ENCODE measurements at regions not wholly inside any gene's neighbourhood (a gene's known extent, or its start where the extent isn't known, plus 50 kb on each side); places are given as distances from the start of the nearest gene placed in this dataset.
"Not testable (repeated sequence)": the region's sequence is repeated elsewhere in the genome, so short reads cannot be mapped to it uniquely, and the experiment has no call there.

GRCh38 chr5:91754990-91755389 is 371.9 kb upstream of the ARRDC3 start:
- H3K4me1 ChIP-seq (ENCODE audit: control insufficient read depth, extremely low read depth, insufficient read depth, low read length): no peaks in the 10 kb centered on the region
- POLR2A ChIA-PET: no interaction called here
- H3K79me2 ChIP-seq (ENCODE audit: control insufficient read depth, insufficient read depth, low read length): no peaks in the 10 kb centered on the region
- no peaks in the 10 kb centered on the region for H4K20me1 ChIP-seq (replicated peaks; ENCODE audit: control insufficient read depth, extremely low read depth, insufficient read depth, low read length)
- H3K4me3 ChIP-seq (replicated peaks in 1 of 3; ENCODE audit: insufficient read depth in 1 of 3, low read depth in 1 of 3, low read length in 3 of 3): no peak overlapping the region
- H3K27ac ChIP-seq (ENCODE audit: insufficient read depth, low read depth, low read length): no peak overlapping the region
- BruUV-seq (replicated peaks): no TSS peak
- CTCF ChIA-PET: no interaction called here
- no peaks in the 10 kb centered on the region for H3K9me1 ChIP-seq (replicated peaks; ENCODE audit: control insufficient read depth, extremely low read depth, insufficient read depth, low read length)
- H3K9ac ChIP-seq (replicated peaks; ENCODE audit: extremely low read depth, insufficient read depth, low read length): no peak overlapping the region
- H2AFZ ChIP-seq (ENCODE audit: low read depth, low read length): no peak overlapping the region
- intact Hi-C loops (cut with micrococcal nuclease) (no loop called here), dilution Hi-C loops (cut with MboI; ENCODE audit: extremely low pct_ligation_motif_present, low sequenced_read_pairs) (no loop called here)
- TF ChIP-seq MYC (IDR thresholded peaks at IDR 0.05; ENCODE audit: low read depth, low read length) (no peak), POLR2AphosphoS5 (IDR thresholded peaks at IDR 0.05; ENCODE audit: insufficient read depth, low read depth, low read length) (no peak), MAX (IDR thresholded peaks at IDR 0.05; ENCODE audit: insufficient read depth, insufficient read length) (no peak), FOS (IDR thresholded peaks at IDR 0.05; ENCODE audit: borderline replicate concordance, insufficient read depth, low read length) (no peak), CTCF (IDR thresholded peaks at IDR 0.05; ENCODE audit: extremely low read depth in 1 of 2, insufficient read depth in 1 of 2, low read depth in 1 of 2, low read length in 2 of 2) (no peak), GATA2 (IDR thresholded peaks at IDR 0.05; ENCODE audit: insufficient read depth, insufficient read length, low read depth, low read length) (no peak), JUN (IDR thresholded peaks at IDR 0.05; ENCODE audit: borderline replicate concordance, insufficient read depth, insufficient read length, low read depth) (no peak), POLR2A (IDR thresholded peaks at IDR 0.05; ENCODE audit: low read depth, low read length) (no peak), EZH2 (IDR thresholded peaks at IDR 0.05; ENCODE audit: borderline replicate concordance, low read depth, low read length, severe bottlenecking) (no peak)
- no peaks in the 10 kb centered on the region for H3K36me3 ChIP-seq (ENCODE audit: control insufficient read depth in 2 of 2, extremely low read depth in 1 of 2, insufficient read depth in 2 of 2, low read length in 2 of 2)
- FAIRE-seq (no peak), DNase-seq (ENCODE audit: low read depth, low spot score) (no peak)
- H3K27me3 ChIP-seq (ENCODE audit: control insufficient read depth in 2 of 2, insufficient read depth in 2 of 2, low read length in 2 of 2): no peaks in the 10 kb centered on the region
- no peaks in the 10 kb centered on the region for H3K9me3 ChIP-seq (replicated peaks; ENCODE audit: control insufficient read depth, insufficient read depth, low read length)
- H3K4me2 ChIP-seq (ENCODE audit: insufficient read depth, low read length): no peak overlapping the region

GRCh38 chr5:91744470-91744869 is 361.4 kb upstream of the ARRDC3 start:
- H3K9me1 ChIP-seq (replicated peaks; ENCODE audit: control insufficient read depth, extremely low read depth, insufficient read depth, low read length); H3K9me3 ChIP-seq (replicated peaks; ENCODE audit: control insufficient read depth, insufficient read depth, low read length); H3K79me2 ChIP-seq (ENCODE audit: control insufficient read depth, insufficient read depth, low read length); H3K27me3 ChIP-seq (ENCODE audit: control insufficient read depth in 2 of 2, insufficient read depth in 2 of 2, low read length in 2 of 2); H3K4me3 ChIP-seq (replicated peaks in 1 of 3; ENCODE audit: insufficient read depth in 1 of 3, low read depth in 1 of 3, low read length in 3 of 3); H3K4me2 ChIP-seq (ENCODE audit: insufficient read depth, low read length); H4K20me1 ChIP-seq (replicated peaks; ENCODE audit: control insufficient read depth, extremely low read depth, insufficient read depth, low read length); H3K36me3 ChIP-seq (ENCODE audit: control insufficient read depth in 2 of 2, extremely low read depth in 1 of 2, insufficient read depth in 2 of 2, low read length in 2 of 2); CTCF ChIA-PET; intact Hi-C loops (cut with micrococcal nuclease); H3K4me1 ChIP-seq (ENCODE audit: control insufficient read depth, extremely low read depth, insufficient read depth, low read length); DNase-seq (ENCODE audit: low read depth, low spot score); BruUV-seq (replicated peaks); H3K9ac ChIP-seq (replicated peaks; ENCODE audit: extremely low read depth, insufficient read depth, low read length); FAIRE-seq; dilution Hi-C loops (cut with MboI; ENCODE audit: extremely low pct_ligation_motif_present, low sequenced_read_pairs); H2AFZ ChIP-seq (ENCODE audit: low read depth, low read length); H3K27ac ChIP-seq (ENCODE audit: insufficient read depth, low read depth, low read length); POLR2A ChIA-PET: not testable (repeated sequence)

All from endothelial cell of umbilical vein (primary cell).